Adrenal gland (tissue), 5 donors: ENCODE measurements at regions not wholly inside any gene's neighbourhood (a gene's known extent, or its start where the extent isn't known, plus 50 kb on each side); places are given as distances from the start of the nearest gene placed in this dataset.

Experiments used
- POLR2A ChIP-seq, 2 donors: fragments of 450-650 bp; IDR thresholded peaks; one replicate each; pipeline ENCODE4 v1.6.1; 2017; ENCODE audit warnings: antibody characterized with exemption in 2 of 2, mild to moderate bottlenecking in 2 of 2, moderate library complexity in 1 of 2
- TF ChIP-seq, protein P1 (sequence below), 6 experiments: fragments of 450-650 bp in 4 of 6; fragments of 200-600 bp in 2 of 6; sonication (generic) in 1 of 6; IDR thresholded peaks; 1 replicate in 5 of 6; 2 replicates in 1 of 6; pipeline versions ENCODE4 v1.5.1 to v1.8.0; 2016 to 2021; ENCODE audit warnings: antibody characterized with exemption in 6 of 6, mild to moderate bottlenecking in 2 of 6, moderate library complexity in 1 of 6
- donor health status: DM: no; HTN: no; CAD: no.

DNA sequence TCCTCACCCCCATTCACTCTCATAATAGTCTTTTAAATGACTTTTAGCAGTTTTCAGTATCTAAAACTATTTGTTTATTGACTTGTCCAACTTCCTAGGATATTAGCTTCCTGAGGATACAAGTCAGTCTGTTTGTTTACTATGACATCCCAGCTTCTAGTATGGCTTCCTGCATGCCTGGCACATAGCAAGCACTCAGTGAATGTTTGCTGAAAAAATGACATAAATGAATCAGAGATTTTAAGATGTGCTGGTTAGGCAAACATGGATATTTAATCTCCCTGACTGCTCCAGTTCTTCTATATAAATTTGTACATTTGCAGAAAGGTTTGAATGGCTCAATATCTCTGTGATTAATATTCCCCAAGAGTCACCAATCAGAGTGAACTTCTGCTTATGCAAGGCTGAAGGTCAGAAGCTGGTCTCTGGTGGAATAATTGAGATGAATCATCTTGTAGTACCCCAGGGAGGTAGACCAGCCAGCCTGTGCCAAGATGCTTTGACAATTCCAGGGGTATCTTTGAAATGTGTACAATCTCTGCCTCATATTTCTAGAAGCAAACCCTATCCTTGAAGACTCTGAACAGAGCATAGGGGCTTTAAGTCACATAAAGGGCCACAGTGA lies 219.0 kb upstream of the LMCD1 start:
- TF ChIP-seq POLR2A (IDR thresholded peaks at IDR 0.05): no peak
- TF ChIP-seq, protein P1, sequence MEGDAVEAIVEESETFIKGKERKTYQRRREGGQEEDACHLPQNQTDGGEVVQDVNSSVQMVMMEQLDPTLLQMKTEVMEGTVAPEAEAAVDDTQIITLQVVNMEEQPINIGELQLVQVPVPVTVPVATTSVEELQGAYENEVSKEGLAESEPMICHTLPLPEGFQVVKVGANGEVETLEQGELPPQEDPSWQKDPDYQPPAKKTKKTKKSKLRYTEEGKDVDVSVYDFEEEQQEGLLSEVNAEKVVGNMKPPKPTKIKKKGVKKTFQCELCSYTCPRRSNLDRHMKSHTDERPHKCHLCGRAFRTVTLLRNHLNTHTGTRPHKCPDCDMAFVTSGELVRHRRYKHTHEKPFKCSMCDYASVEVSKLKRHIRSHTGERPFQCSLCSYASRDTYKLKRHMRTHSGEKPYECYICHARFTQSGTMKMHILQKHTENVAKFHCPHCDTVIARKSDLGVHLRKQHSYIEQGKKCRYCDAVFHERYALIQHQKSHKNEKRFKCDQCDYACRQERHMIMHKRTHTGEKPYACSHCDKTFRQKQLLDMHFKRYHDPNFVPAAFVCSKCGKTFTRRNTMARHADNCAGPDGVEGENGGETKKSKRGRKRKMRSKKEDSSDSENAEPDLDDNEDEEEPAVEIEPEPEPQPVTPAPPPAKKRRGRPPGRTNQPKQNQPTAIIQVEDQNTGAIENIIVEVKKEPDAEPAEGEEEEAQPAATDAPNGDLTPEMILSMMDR (IDR thresholded peaks at IDR 0.05): no peak
